ENCODE measurements at regions not wholly inside any gene's neighbourhood (a gene's known extent, or its start where the extent isn't known, plus 50 kb on each side); places are given as distances from the start of the nearest gene placed in this dataset.

DNA sequence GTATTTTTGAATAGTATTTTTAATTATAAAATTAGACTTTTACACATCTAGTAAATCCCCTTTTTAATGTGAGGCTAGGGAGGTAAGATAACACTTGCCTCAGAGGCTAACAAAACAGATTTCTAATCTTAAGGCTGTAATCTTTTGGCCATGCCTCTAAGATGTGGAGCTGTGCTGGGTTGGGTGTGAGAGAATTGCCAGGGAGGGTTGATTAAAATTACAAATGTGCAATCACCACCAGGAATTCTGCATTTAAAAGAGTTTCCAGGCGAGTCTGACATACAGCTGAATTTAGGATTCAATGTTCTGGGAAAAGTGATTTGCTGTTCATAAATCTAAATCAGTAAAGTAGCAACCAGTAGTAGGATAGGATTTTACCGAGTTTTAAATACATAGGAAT is 73.3 kb downstream of the NUDT12 start:
- in situ Hi-C loops (cut with MboI; ENCODE audit: low sequenced_read_pairs in 4 of 4), result no loop called here

DNA sequence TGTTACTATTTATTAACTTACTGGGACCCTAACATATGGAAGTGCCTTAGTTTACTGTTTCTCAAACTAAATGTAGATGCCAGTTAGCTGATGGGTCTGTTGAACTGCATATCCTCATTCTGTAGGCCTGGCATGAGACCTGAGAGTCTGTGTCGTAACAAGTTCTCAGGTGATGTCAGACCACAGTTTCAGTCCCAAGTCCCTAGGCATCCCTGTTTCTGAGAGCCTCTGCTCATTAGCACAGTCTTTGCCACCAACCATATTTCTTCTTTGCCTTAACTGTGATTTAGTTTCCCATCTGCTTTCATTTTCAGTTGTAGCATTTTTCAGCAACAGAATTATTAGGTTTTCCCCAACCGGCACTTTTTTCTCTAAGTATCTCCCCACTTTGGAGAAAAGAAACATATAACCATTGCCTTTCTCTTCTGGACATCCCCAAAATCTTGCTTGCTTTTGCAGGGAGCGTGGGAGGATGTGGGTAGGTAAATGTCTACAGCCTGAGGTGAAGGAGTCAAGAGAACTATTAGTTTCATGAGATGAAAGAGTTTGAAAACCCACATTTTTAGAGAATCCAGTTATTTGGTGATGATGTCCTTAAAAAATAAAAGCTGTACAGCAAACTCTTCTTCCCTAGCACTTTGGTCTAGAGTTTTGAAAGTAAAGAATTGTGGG is 74.6 kb downstream of the NUDT12 start:
- in situ Hi-C loops (cut with MboI; ENCODE audit: low sequenced_read_pairs in 4 of 4), result no loop called here

More for the DNA sequence above, 73.3 kb downstream of the NUDT12 start:
- Histone ChIP-seq H3K27ac (no peak overlapping the region), H3K4me3 (no peak overlapping the region), H3K4me1 (no peaks in the 10 kb centered on the region), H3K27me3 (no peaks in the 10 kb centered on the region), H3K9me3 (no peaks in the 10 kb centered on the region), H3K36me3 (no peaks in the 10 kb centered on the region)
- TF ChIP-seq, protein P1, sequence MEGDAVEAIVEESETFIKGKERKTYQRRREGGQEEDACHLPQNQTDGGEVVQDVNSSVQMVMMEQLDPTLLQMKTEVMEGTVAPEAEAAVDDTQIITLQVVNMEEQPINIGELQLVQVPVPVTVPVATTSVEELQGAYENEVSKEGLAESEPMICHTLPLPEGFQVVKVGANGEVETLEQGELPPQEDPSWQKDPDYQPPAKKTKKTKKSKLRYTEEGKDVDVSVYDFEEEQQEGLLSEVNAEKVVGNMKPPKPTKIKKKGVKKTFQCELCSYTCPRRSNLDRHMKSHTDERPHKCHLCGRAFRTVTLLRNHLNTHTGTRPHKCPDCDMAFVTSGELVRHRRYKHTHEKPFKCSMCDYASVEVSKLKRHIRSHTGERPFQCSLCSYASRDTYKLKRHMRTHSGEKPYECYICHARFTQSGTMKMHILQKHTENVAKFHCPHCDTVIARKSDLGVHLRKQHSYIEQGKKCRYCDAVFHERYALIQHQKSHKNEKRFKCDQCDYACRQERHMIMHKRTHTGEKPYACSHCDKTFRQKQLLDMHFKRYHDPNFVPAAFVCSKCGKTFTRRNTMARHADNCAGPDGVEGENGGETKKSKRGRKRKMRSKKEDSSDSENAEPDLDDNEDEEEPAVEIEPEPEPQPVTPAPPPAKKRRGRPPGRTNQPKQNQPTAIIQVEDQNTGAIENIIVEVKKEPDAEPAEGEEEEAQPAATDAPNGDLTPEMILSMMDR (IDR thresholded peaks at IDR 0.05 in 4 of 5, conservative IDR thresholded peaks at IDR 0.05 in 1 of 5), result no peak
- TF ChIP-seq POLR2A (IDR thresholded peaks at IDR 0.05), result no peak
- no peak for DNase-seq
- no peak for ATAC-seq
- intact Hi-C loops (cut with DNase I; ENCODE audit: low total_unique reads), result no loop called here

DNA sequence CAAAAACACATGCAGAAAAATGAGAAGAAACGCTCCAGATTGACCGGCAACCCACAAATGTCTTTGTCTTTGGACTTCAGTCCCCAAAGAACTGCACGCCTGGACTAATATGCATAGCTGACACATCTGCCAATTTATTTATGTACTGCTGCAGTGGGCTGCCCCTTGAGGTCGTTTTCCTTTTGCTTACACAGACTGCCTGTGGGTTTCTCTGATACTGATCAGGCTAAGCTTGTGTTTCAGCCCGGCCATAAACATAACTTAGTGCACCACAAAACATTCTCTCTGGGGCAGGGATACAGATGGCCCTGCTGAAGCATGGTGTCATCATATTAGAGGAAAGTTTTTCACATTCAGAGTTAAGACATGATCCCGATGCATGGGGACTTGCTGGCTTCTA is 75.4 kb downstream of the NUDT12 start:
- TF ChIP-seq, protein P1 (IDR thresholded peaks at IDR 0.05 in 4 of 5, conservative IDR thresholded peaks at IDR 0.05 in 1 of 5), result no peak
- no peak for TF ChIP-seq POLR2A (IDR thresholded peaks at IDR 0.05)
- no peaks in the 10 kb centered on the region for H3K27me3 ChIP-seq
- no peaks in the 10 kb centered on the region for H3K9me3 ChIP-seq
- no peaks in the 10 kb centered on the region for H3K4me1 ChIP-seq
- in situ Hi-C loops (cut with MboI; ENCODE audit: low sequenced_read_pairs in 4 of 4), result no loop called here
- no peaks in the 10 kb centered on the region for H3K36me3 ChIP-seq
- no peak overlapping the region for H3K4me3 ChIP-seq
- ATAC-seq (no peak), DNase-seq (no peak)
- intact Hi-C loops (cut with DNase I; ENCODE audit: low total_unique reads), result no loop called here
- H3K27ac ChIP-seq, result no peak overlapping the region

More for the DNA sequence above, 74.6 kb downstream of the NUDT12 start:
- H3K4me1 ChIP-seq, result no peaks in the 10 kb centered on the region
- H3K27ac ChIP-seq, result no peak overlapping the region
- H3K9me3 ChIP-seq, result no peaks in the 10 kb centered on the region
- H3K4me3 ChIP-seq, result no peak overlapping the region
- TF ChIP-seq, protein P1 (IDR thresholded peaks at IDR 0.05 in 4 of 5, conservative IDR thresholded peaks at IDR 0.05 in 1 of 5), result no peak
- no peak for TF ChIP-seq POLR2A (IDR thresholded peaks at IDR 0.05)
- no peak for ATAC-seq
- no peaks in the 10 kb centered on the region for H3K36me3 ChIP-seq
- H3K27me3 ChIP-seq, result no peaks in the 10 kb centered on the region
- intact Hi-C loops (cut with DNase I; ENCODE audit: low total_unique reads), result no loop called here
- no peak for DNase-seq

DNA sequence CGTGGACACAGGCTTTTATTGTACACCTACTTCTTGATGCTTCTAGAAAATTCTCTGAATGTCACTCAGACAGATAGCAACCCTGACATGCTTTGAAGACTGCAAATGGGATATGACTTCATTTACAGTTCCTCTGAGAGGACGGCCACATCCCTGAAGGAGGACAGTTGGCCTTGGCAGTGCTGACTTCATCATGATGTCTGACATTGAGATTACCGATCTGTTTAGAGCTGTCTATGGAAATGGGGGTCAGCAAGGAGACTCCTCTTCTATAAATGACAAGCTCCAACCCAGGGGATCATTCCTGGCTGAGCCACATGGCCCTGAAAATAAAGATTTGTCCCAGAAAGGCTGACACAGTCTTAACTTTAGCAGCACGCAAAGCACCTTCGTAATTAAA is 75.8 kb downstream of the NUDT12 start:
- intact Hi-C loops (cut with DNase I; ENCODE audit: low total_unique reads) (no loop called here), in situ Hi-C loops (cut with MboI; ENCODE audit: low sequenced_read_pairs in 4 of 4) (no loop called here)
- Histone ChIP-seq H3K36me3 (no peaks in the 10 kb centered on the region), H3K9me3 (no peaks in the 10 kb centered on the region), H3K4me1 (no peaks in the 10 kb centered on the region), H3K4me3 (no peak overlapping the region), H3K27me3 (no peaks in the 10 kb centered on the region), H3K27ac (no peak overlapping the region)
- ATAC-seq (no peak), DNase-seq (no peak)
- no peak for TF ChIP-seq POLR2A (IDR thresholded peaks at IDR 0.05)
- TF ChIP-seq, protein P1 (IDR thresholded peaks at IDR 0.05 in 4 of 5, conservative IDR thresholded peaks at IDR 0.05 in 1 of 5), result no peak

DNA sequence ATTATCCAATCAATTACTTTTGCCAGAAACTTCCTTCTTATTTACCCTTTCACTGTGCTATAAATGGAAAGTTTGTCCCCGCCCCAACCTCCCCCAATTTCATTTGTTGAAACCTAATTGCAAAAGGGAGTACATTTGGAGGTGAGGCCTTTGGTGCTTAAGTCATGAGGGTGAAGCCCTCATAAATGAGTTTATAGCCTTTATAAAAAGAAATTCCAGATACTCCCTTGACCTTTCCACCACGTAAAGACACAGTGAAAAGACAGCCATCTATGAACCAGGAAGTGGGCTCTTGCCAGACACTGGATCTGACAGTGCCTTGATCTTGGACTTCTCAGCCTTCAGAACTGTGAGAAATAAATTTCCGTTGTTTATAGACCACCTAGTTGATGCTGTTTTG is 82.3 kb downstream of the NUDT12 start:
- H3K27me3 ChIP-seq, result no peaks in the 10 kb centered on the region
- ATAC-seq, result no peak
- in situ Hi-C loops (cut with MboI; ENCODE audit: low sequenced_read_pairs in 4 of 4), result no loop called here

More for the DNA sequence above, 82.3 kb downstream of the NUDT12 start:
- intact Hi-C loops (cut with DNase I; ENCODE audit: low total_unique reads), result no loop called here
- no peaks in the 10 kb centered on the region for H3K9me3 ChIP-seq
- DNase-seq, result no peak
- H3K4me1 ChIP-seq, result peaks cover 0 to 3% of the 10 kb centered on the region in 2 donors
- no peaks in the 10 kb centered on the region for H3K36me3 ChIP-seq
- no peak for TF ChIP-seq POLR2A (IDR thresholded peaks at IDR 0.05)
- TF ChIP-seq, protein P1 (IDR thresholded peaks at IDR 0.05 in 4 of 5, conservative IDR thresholded peaks at IDR 0.05 in 1 of 5), result no peak
- no peak overlapping the region for H3K4me3 ChIP-seq
- no peak overlapping the region for H3K27ac ChIP-seq

All from gastrocnemius medialis (tissue), 4 donors.